ENCODE measurements at regions not wholly inside any gene's neighbourhood (a gene's known extent, or its start where the extent isn't known, plus 50 kb on each side); places are given as distances from the start of the nearest gene placed in this dataset.
A peak's percentile ranks its signal among the peaks of the same experiment; 100 is the strongest.

DNA sequence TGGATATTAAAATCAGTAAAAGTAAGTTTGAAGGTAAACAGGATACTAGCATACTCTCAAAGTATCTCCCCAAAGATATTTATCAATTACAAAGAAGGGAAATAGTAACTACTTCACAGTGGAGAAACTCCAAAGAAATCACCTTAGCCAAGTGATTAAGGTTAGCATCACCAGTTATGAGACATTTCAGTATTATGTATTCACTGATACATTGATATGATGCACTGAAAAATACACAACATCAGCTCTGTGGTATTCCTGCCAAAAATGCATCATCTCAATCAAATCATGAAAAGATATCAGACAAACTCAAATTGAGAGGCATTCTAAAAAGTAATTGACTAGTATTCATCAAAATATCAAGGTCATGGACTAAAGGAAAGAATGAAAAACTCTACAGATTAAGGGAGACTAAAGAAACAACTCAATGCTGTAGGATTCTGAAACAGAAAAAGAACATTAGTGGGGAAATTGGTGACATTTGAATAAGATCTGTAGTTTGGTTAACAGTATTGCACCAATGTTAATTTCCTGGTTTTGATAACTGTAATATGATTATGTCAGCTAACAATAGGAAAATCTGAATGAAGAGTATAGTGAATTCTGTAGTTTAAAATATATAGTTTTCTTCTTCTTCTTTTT is 215.4 kb downstream of the UACA start:
- no peak for DNase-seq

DNA sequence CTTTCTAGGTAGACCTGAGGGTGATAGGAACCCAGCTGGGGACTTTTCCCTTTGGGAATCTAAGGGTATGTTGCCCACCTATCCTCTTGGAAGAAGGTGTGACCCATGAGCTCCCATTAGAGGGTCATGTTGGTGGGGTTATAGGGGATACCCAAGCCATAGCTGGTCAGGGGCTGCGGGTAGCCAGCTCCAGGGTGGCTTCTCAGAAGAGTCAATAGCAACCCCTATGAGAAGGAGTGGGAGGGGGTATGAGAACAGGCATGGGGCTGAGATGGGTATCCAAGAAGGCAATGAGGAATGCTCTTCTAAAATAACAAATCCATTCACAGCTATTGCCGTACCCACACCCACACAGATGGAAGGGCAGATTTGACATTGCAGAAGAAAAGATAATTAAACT is 217.8 kb downstream of the UACA start:
- DNase-seq: no peak

GRCh38 chr15:70541511-70541910 is 221.8 kb downstream of the UACA start:
- no peak for DNase-seq

GRCh38 chr15:70539912-70540530 is 223.3 kb downstream of the UACA start:
- DNase-seq: no peak

DNA sequence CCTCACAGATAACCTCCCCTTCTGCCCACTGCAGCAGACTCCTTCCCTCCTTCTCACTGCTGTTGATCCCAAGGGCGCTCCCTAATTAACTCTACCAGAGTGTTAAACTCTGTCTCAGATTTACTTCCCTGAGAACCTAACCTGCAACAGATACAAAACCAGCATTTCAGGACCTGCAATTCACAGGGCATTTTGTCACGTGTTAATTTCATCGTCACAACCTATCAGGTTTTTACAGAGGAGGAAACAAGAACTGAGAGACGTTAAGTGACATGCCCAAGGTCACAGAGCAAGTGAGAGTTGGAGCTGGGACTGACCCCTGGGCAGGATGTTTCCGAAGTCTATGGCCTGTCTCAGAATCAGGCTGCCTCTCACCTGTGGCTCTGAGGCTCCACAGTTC is 223.9 kb downstream of the UACA start:
- DNase-seq: no peak

DNA sequence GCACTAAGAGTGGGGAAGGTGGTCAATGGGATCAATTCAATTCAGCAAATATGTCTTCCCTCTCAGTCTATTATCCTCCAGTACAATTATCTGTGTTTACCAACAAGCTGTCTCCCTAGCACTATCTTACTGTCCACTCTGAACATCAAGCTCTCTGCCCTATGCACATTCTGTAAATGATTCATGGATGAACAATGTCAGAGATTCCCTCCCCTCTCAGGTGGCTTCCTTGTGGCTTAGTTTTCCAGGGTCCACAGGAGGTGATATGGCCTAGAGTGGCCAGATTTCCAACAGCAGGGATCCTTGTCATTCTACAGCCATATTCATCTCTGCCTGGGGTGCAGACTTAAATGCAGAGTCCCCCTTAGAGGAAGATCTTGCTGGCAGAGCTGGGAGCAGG is 225.1 kb downstream of the UACA start:
- no peak for DNase-seq

- DNase-seq: no peak
Measured at GRCh38 chr15:70535955-70536338, 227.4 kb downstream of the UACA start.

- no peak for DNase-seq
Measured at GRCh38 chr15:70535071-70535954, 228.0 kb downstream of the UACA start.

DNA sequence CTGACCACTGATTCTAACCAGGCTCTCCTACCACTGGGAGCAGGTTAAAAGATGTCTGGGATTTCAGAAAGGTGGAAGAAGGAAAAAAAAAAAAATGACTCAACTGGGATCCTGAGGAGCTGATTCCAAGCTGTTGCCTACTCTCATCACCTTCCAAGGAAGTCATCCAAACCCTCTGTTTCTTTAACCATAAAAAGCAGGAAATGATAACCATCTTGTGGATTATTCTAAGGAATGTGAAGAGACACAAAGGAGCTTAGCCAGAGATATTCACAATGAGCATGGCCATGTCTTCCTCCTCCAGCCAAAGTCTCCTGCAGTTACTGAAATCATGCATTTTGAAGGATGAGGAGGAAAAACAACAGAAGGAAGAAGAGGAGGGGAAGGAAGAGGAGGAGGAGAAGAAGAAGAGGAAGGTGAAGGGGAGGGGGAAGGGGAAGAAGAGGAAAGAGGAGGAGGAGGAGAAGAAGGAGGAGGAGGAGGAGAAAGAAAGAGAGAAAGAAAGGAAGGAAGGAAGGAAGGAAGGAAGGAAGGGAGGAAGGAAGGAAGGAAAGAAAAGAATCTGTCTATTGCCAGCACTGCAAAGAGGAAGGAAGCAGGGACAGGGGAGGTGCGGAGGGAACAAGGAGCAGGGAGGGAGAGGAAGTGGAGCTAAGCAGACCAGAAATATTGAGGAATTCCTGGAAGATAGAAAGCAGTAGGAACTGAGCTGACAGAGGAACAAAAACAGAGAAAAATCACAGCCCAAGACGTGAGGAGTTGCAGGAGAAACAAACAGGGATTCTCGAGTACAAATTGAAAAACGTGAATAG is 229.2 kb downstream of the UACA start:
- no peak for DNase-seq

DNA sequence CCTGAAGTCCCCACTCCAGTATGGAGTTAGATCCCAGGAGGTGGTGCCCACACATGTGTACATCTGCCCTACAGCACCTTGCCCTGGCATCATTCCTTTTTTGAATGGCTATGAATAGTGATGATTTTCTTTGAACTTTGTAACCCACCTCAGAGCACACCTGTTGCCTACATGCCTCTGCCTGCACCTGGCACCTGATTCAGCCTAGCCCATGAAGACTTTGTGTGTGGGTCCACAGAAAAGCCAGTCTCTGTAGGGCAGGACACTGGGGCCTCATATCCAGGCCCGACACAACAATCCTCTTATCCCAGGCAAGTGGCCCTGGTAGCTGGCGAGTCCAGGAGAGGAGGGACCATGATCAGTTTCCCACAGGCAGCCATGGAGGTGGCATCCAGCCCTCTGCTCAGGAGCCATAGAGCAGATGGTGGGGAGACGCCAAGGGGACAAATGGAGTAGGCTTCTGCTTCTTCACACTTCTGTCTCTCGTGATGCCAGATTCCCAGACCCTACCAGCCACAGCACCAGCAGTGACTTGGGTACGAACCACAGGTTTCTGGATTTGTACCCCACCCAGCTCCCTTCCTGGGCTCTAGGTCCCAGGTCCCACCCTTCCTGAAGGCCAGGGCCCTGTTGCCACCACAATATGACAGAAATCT is 230.7 kb downstream of the UACA start:
- no peak for DNase-seq

DNA sequence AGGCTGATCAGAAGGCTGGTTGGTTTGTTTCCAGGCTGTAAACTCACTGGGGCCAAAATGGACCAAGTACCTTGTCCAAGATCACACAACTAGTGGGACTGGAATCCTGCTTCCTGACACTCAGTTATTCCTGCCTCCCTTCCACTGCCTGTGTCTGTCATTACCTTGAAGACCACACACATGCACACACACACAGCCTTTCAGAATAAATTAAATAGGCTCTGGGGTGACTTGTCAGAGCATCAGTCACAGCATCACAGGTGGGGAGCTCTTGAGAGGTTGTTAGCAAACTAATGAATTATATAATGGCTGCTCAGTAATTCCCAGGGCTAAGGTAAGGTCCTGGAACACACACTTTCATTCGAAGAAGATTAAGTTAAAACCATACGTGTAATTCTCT is 231.8 kb downstream of the UACA start:
- DNase-seq: no peak

DNA sequence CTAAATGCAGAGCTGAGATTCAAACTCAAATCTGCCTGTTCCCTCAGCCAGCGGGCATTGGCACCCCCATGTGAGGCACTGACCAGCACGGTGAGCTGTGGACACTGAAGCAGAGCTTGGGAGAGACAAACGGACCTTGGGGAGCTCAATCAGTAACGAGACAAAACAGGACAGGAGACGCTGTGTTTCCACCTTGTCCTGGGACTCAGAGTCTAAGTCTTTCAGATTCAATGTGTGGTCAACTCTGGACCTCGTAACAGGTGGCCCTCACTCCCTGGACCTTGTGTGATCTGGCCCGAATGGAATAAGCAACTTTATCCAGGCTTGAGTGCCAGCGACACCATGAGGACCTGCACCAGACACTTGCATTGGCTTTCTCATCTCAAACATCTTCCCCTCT is 232.5 kb downstream of the UACA start:
- DNase-seq: no peak

DNA sequence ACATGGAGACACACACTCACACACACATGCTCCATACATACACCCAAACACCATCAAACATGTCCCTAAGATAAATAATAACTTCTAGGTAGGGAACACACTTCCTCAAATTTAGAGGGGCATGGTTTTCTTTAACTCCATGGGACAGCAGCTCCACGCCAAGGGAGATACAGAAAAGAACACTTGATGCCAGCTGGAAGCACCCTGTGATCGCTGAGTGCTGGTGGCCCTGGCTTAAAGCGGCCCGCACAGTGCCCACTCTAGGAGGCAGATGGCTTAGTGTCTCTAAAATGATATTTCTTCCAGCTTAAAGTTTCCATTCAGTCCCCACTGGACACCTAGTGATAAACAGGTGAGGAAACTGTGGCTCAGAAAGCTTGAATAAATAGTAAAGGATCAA is 232.9 kb downstream of the UACA start:
- no peak for DNase-seq

DNA sequence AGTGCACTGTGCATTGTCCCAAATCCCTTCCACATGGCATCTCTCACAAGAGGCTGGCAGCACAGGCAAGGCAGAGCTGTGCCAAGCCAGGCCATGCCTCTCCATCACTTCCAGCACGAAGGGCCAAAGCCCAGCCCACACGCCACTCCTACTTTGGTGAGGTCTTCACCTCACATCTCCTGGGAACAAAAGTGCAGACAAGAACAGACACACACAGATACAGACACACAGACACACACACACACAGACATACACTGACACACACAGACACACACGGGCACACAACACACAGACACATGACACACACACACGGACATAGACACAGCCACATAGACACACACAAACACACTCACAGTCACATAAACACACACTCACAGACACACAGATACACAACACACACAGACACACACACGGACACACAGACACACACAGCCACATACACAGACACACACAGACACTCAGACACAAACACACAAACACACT is 233.3 kb downstream of the UACA start:
- no peak for DNase-seq

- no peak for DNase-seq
Measured at GRCh38 chr15:70528816-70529215, 234.5 kb downstream of the UACA start.

GRCh38 chr15:70528270-70528706 is 235.1 kb downstream of the UACA start:
- no peak for DNase-seq

GRCh38 chr15:70526974-70527325 is 236.4 kb downstream of the UACA start:
- DNase-seq: no peak

GRCh38 chr15:70526221-70526973 is 237.0 kb downstream of the UACA start:
- DNase-seq: peak; percentile 56 to 82

DNA sequence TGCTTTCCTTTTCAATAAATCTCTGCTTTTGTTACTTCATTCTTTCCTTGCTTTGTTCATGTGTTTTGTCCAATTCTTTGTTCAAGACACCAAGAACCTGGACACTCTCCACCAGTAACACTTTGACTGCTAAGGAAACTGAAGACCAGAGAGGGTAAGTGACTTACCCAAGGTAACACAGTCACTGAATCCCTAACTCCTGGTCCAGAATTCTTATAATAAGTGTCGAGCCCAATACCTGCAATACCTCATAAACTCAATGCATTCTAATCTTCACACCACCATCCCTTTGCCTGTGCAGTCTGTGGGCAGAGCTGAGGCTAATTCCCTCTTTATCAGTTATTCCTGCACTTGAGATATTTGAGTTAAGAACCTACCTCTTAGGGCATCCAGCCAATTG is 237.8 kb downstream of the UACA start:
- no peak for DNase-seq

DNA sequence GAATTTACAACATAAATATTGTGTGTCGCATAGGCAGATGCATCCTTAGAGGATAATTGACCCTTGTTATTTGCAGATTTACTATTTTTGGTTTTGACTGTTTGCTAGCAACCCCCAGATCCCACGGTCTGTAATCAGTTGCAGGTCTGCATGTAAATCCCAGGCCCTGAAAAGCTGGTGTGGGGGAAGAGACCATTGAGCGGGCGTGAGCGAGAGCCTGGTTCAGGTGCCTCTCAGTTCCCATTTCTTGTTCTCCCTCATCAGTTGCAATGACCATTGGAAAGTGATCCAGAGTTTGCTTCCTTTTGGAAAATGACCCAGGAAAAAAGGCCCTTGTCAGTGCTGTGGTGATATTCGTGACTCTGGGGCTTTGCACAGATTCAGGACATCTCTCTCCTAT is 238.9 kb downstream of the UACA start:
- no peak for DNase-seq

- DNase-seq: no peak
Measured at GRCh38 chr15:70523616-70524015, 239.7 kb downstream of the UACA start.

GRCh38 chr15:70523192-70523591 is 240.2 kb downstream of the UACA start:
- no peak for DNase-seq
